GM06990 (cell line): ENCODE measurements at regions not wholly inside any gene's neighbourhood (a gene's known extent, or its start where the extent isn't known, plus 50 kb on each side); places are given as distances from the start of the nearest gene placed in this dataset.

ENCODE experiments used
- DNase-seq: peaks from one replicate; pipeline ENCODE4 v3.0.0-alpha.2; 2011; ENCODE audit not compliant: insufficient read length; ENCODE audit errors: extremely low read depth
- H3K27me3 ChIP-seq: replicated peaks from 2 replicates; pipeline ENCODE4 v1.6.0; 2011; ENCODE audit warnings: low read length; ENCODE audit not compliant: control insufficient read depth, insufficient read depth
- H3K36me3 ChIP-seq: 2 replicates; pipeline ENCODE4 v1.5.1; 2011; ENCODE audit warnings: low read length; ENCODE audit not compliant: control insufficient read depth, insufficient read depth
- H3K4me3 ChIP-seq: replicated peaks from 2 replicates; pipeline ENCODE4 v1.5.1; 2011; ENCODE audit warnings: low read depth, mild to moderate bottlenecking, control low read depth, low read length
- CTCF ChIP-seq: IDR thresholded peaks from 2 replicates; pipeline ENCODE4 v1.5.1; 2011; ENCODE audit warnings: low read length, control low read depth, mild to moderate bottlenecking, inconsistent platforms; ENCODE audit not compliant: insufficient read depth, poor library complexity, severe bottlenecking

- no peak for TF ChIP-seq CTCF
- H3K27me3 ChIP-seq, result no peaks in the 10 kb centered on the region
- no peak overlapping the region for H3K4me3 ChIP-seq
- DNase-seq, result no peak
- no peaks in the 10 kb centered on the region for H3K36me3 ChIP-seq
These were observed 76.1 kb upstream of the MANEA start for GRCh38 chr6:95501032-95501904.

- TF ChIP-seq CTCF, result no peak
- no peaks in the 10 kb centered on the region for H3K36me3 ChIP-seq
- no peak for DNase-seq
- no peak overlapping the region for H3K4me3 ChIP-seq
- no peaks in the 10 kb centered on the region for H3K27me3 ChIP-seq
These were observed 73.8 kb upstream of the MANEA start for GRCh38 chr6:95503568-95503967.

- Histone ChIP-seq H3K36me3 (no peaks in the 10 kb centered on the region), H3K4me3 (no peak overlapping the region), H3K27me3 (no peaks in the 10 kb centered on the region)
- DNase-seq, result no peak
- no peak for TF ChIP-seq CTCF
These were observed 65.9 kb upstream of the MANEA start for GRCh38 chr6:95511404-95511803.

- no peak for TF ChIP-seq CTCF
- Histone ChIP-seq H3K4me3 (no peak overlapping the region), H3K36me3 (no peaks in the 10 kb centered on the region), H3K27me3 (no peaks in the 10 kb centered on the region)
- no peak for DNase-seq
These were observed 61.4 kb upstream of the MANEA start for GRCh38 chr6:95515975-95516374.

- Histone ChIP-seq H3K36me3 (no peaks in the 10 kb centered on the region), H3K27me3 (no peaks in the 10 kb centered on the region), H3K4me3 (no peak overlapping the region)
- DNase-seq, result no peak
- no peak for TF ChIP-seq CTCF
These were observed 60.3 kb upstream of the MANEA start for GRCh38 chr6:95517004-95517403.
